Activated naive CD8-positive, alpha-beta T cell treated with anti-CD3 and anti-CD28 coated beads, Interleukin-2, amount 50 U/mL, for 24 hours (primary cell): ENCODE measurements at regions not wholly inside any gene's neighbourhood (a gene's known extent, or its start where the extent isn't known, plus 50 kb on each side); places are given as distances from the start of the nearest gene placed in this dataset.

Source experiments
- ATAC-seq: fragments of 150-1000 bp; cut with Tn5 transposase; one replicate; pipeline ENCODE4 v1.10.0; 2021
- DNase-seq: peaks from one replicate; pipeline ENCODE4 v3.0.0; 2021
- H3K27ac Mint-ChIP-seq: one replicate; pipeline ENCODE4 v1.8.0; 2021; ENCODE audit warnings: mild to moderate bottlenecking, mixed read lengths
- H3K27me3 Mint-ChIP-seq: one replicate; pipeline ENCODE4 v1.8.0; 2021; ENCODE audit warnings: mixed read lengths
- H3K36me3 Mint-ChIP-seq: one replicate; pipeline ENCODE4 v1.8.0; 2021; ENCODE audit warnings: low read depth, mixed read lengths
- H3K4me1 Mint-ChIP-seq: one replicate; pipeline ENCODE4 v1.8.0; 2021; ENCODE audit warnings: mixed read lengths
- H3K4me3 Mint-ChIP-seq: one replicate; pipeline ENCODE4 v1.8.0; 2021; ENCODE audit warnings: mild to moderate bottlenecking, moderate library complexity, mixed read lengths
- H3K9me3 Mint-ChIP-seq: one replicate; pipeline ENCODE4 v1.8.0; 2021; ENCODE audit warnings: mixed read lengths

DNA sequence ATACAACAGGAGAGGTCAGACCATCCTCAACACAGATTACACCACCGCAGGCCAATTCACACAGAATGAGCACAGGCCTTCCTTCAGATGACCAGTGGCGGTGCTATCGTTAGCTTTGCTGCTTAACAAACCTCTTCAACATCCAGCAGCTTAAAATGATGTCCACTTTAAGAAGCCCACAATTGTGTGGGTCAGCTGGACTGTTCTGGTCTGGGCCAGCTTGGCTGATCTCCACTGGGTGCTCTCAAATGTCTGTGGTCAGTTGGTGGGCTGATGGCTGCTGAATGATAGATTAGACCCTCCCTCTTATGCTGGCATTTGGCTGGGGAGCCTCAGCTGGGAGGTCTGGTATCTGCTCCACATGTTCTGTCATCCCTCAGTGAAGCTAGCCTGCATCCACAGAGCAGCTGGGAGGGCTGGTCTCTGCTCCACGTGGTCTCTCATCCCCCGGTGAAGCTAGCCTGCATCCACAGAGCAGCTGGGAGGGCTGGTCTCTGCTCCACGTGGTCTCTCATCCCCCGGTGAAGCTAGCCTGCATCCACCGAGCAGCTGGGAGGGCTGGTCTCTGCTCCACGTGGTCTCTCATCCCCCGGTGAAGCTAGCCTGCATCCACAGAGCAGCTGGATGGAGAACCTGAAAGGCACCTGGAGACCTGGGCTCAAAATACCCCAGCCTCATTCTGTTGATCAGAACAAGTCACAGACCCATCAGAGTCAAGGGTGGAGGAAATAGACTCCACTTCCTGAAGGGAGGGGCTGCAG lies 203.6 kb upstream of the DIO3 start:
- ATAC-seq, result no peak
- peaks cover 13% of the 10 kb centered on the region for H3K9me3 Mint-ChIP-seq
- no peaks in the 10 kb centered on the region for H3K36me3 Mint-ChIP-seq
- no peak for DNase-seq
- H3K4me1 Mint-ChIP-seq, result peaks cover 11% of the 10 kb centered on the region
- H3K27ac Mint-ChIP-seq, result no peak overlapping the region
- H3K4me3 Mint-ChIP-seq, result no peak overlapping the region
- peaks cover 18% of the 10 kb centered on the region for H3K27me3 Mint-ChIP-seq

DNA sequence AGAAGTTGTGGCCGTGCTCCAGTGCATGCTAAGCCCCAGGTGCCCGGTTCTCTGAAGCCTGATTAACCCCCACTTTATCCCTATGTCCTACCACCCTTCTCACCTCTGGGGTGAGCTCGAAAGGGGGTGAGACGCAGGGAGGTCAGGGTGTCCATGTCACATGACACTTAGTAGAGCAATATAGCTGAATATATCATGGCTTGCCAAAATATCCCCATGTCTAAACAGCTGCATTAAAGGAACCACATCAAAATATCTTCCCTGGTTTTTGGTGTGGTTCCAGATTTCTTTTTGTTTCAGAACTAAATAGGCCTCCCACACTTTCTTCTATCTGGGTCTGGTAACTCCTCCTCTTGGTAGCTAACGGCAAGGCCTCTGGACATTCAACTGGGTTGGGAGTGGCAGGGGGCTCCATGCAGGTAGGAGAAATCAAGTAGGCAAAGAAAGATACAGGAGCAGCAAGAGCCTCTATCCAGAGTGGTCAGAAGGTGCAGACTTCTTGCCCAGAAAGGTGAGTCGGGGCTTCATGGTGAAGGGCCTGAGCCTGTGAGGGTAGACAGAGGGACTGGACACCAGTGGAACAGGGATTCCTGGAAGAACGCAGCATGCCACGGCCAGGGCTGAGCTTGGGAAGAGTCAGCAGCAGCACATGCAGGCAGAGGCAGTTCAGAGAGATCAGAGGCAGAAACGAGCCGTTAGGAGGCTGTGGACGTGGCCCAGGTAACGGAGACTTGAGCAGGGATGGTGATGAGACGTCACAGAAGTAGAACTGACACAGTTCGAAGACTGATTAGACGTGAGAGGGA lies 202.8 kb upstream of the DIO3 start:
- ATAC-seq (no peak), DNase-seq (no peak)
- H3K36me3 Mint-ChIP-seq, result no peaks in the 10 kb centered on the region
- H3K27me3 Mint-ChIP-seq, result peaks cover 22% of the 10 kb centered on the region
- no peak overlapping the region for H3K27ac Mint-ChIP-seq
- H3K4me3 Mint-ChIP-seq, result no peak overlapping the region
- H3K4me1 Mint-ChIP-seq, result peaks cover 11% of the 10 kb centered on the region
- peaks cover 13% of the 10 kb centered on the region for H3K9me3 Mint-ChIP-seq

DNA sequence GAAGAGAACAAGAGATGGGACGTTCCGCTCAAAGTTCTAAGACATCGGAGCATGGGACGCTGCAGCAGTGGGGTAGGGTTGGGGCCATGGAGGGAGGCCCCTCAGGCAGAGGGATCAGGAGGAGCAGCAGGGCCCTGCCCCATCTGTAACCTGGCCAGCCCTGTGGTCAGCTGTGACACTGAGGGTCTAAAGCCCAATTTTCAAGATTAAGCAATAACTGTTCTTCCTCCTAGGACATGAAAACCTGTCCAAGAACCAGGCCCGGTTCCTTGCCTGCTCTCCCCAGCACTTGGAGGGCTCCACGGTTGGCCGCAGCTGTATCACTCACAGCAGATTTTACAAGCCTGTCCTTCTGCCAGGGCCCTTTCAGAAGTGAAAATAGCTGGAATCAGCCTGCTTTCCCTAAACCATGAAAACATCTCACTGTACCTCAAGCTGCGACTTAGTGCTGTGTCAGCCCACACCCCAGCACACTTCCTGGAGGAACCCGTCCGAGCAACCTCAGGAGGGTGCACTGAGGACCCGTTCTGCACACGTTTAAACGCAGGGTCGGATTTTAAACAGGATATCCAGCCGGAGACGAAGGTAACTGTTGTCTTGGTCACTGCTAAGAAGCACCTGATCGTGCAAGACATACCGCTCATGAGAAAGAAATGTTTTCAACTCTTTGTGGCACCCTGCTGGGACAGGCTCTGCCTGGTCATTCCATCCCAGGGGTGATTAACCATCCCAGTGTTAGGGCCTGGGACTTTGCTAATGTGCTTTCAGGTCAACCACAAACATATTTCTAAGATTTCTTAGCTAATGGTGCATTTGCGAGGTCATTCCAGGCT lies 201.9 kb upstream of the DIO3 start:
- H3K27me3 Mint-ChIP-seq, result peaks cover 22% of the 10 kb centered on the region
- peaks cover 9% of the 10 kb centered on the region for H3K9me3 Mint-ChIP-seq
- no peak for DNase-seq
- no peak for ATAC-seq
- no peaks in the 10 kb centered on the region for H3K36me3 Mint-ChIP-seq
- no peak overlapping the region for H3K27ac Mint-ChIP-seq
- peaks cover 11% of the 10 kb centered on the region for H3K4me1 Mint-ChIP-seq
- H3K4me3 Mint-ChIP-seq, result no peak overlapping the region

DNA sequence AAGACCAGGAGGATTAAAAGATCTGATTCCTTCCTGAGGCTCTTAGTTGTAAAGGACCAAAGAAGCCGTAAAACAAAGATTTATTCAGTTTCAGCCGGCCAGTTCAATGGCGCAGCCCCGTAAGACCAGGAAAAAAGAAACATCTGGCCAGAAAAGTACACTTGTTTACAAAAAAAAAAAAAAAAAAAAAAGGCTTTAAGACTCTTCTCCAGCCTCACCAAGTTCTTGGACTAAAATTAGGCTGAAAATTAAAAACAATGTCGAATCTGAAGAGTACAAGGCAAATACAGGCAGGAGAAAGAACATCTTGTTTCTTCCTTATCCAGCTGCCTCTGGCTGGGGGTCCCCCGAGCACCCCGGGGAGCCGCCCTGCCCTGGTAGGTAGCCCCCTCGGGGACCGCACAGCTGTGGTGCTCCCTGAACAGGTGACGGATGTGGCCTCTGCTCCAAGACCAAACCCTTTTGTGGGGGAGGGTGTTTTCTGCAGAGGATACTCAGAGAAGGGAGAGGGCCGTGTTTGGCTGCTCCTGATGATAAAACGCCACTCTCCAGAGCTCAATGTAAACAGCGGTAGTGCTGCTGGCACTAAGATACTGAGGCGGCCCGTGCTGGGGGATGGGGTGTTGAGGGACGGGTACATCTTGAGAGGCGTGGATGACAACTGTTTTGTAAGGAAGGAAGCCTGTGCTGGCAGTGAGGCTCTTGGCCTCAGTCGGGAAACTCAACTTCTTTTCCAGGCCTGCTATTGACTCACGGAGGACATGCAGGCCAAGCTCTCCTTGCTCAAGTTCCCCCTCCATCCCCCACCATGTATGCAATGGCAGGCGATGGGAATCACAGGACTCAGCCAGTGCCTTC lies 201.0 kb upstream of the DIO3 start:
- no peak overlapping the region for H3K4me3 Mint-ChIP-seq
- H3K27ac Mint-ChIP-seq, result no peak overlapping the region
- DNase-seq (no peak), ATAC-seq (no peak)
- peaks cover 11% of the 10 kb centered on the region for H3K4me1 Mint-ChIP-seq
- H3K36me3 Mint-ChIP-seq, result no peaks in the 10 kb centered on the region
- H3K27me3 Mint-ChIP-seq, result peaks cover 21% of the 10 kb centered on the region
- peaks cover 4% of the 10 kb centered on the region for H3K9me3 Mint-ChIP-seq

DNA sequence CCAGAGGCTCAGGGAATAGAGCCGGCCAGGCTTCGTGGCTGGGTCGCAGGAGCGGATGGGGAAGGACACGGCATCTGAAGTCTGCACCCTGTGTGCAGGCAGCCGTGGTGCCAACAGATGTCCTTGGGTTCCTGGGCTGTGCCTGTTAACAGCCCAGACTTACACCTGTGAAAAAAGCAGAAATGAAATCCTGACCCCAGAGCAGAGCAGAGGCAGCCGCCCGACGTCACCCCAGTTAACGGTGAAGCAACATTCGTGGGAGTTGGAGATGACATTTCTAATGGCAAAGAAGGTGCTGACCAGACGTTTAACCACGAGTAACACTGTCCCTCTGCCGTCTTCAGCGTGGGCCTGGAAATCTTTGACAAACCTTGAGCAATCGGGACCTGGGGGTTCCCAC lies 200.3 kb upstream of the DIO3 start:
- peaks cover 11% of the 10 kb centered on the region for H3K4me1 Mint-ChIP-seq
- no peak for DNase-seq
- H3K27ac Mint-ChIP-seq, result no peak overlapping the region
- peaks cover 23% of the 10 kb centered on the region for H3K27me3 Mint-ChIP-seq
- no peaks in the 10 kb centered on the region for H3K36me3 Mint-ChIP-seq
- no peak for ATAC-seq
- no peak overlapping the region for H3K4me3 Mint-ChIP-seq
- H3K9me3 Mint-ChIP-seq, result peaks cover 3% of the 10 kb centered on the region

DNA sequence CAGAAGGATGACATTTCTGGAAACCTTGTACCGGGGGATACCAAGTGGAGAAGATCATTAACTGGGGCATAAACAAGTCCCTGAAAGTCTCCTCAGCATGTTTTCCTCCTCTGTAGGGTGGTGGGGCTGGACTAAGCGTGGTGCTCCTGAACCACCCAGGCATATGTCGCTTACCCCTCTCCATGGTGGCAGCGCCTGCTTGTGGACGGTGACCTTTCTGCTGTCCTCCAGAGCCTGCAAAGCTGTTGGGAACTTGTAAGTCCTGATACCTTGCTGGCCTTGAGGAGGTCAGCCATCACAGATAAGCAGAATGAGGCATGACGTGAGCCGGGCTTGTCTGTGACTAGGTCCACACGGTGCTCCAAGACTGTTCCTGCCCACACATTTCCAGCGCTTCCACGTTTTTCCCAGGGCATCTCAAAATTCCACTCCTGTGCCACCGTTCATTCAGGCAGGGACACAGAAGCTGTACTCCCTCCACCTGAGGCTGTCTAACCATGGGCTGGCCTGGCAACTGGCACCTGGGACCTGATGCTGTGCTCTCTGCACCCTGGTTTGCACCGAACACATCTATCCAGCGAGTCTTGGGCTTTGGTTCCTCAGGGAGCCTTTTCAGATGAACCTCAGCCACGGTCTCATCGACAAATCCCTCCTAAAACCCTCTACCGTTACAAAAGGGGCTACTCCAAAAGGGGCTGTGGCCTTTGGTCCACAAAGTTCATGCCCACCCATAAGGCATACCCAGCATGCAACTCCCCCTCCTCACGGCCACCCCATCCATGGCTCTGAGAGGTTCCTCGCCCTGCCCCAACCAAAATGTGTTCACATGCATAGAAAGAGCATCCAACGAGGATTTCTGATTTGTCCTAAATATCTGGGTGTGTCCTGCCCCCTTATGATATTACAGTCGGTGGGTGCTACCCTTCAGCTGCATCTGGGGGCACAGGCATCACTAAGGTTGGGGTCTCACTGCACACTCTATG lies 199.6 kb upstream of the DIO3 start:
- Mint-ChIP-seq H3K27me3 (peaks cover 23% of the 10 kb centered on the region), H3K9me3 (peaks cover 3% of the 10 kb centered on the region), H3K4me3 (no peak overlapping the region), H3K36me3 (no peaks in the 10 kb centered on the region), H3K27ac (no peak overlapping the region), H3K4me1 (peaks cover 11% of the 10 kb centered on the region)
- ATAC-seq (no peak), DNase-seq (no peak)

DNA sequence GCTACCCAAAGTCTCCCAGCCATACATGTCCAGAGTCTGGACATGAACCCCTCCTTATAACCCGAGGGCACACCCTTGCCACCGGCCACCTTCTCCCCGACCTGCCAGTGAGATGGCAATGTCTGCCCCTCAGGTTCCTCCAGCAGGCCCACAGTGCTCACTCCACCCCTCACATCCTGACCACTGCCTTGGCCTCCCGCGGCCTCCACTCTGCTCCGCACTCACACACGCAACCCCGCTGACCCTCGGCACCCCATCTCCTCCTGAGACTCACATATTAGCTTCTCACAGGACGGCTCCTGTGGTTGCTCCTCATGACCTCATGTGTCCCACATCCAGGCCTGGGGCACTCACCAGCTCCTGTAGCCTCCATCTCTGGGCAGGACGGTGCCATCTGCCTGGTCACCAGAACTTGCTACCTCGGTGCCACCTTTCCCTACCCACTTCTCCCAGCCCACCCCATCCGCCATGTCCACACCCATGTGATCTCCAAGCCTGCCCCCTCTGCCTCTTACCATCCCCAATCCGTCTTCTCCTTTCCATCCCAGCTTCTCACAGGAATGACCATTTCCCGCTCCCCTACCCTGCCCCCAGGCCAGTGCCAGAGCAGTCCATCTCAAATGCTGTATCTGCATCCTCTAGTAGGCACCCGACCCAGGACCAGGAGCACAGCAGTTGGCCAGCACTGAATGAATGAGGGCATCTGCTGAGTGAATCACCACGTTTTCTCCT lies 198.6 kb upstream of the DIO3 start:
- peaks cover 23% of the 10 kb centered on the region for H3K27me3 Mint-ChIP-seq
- H3K9me3 Mint-ChIP-seq, result no peaks in the 10 kb centered on the region
- ATAC-seq, result peak; percentile 16
- no peak overlapping the region for H3K4me3 Mint-ChIP-seq
- no peak overlapping the region for H3K27ac Mint-ChIP-seq
- DNase-seq, result no peak
- no peaks in the 10 kb centered on the region for H3K36me3 Mint-ChIP-seq
- H3K4me1 Mint-ChIP-seq, result peaks cover 11% of the 10 kb centered on the region

DNA sequence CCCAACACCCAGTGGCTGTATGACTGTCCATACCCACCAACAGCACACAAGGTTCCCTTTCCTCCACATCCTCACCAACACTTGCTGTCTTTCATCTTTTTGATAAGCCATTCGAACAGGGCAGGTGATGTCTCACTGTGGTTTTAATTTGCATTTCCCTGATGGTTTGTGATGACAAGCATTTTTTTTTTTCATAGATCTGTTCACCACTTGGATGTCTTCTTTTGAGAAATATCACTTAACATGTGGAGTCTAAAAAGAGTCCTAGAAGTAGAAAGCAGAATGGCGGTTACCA lies 198.1 kb upstream of the DIO3 start:
- Mint-ChIP-seq H3K4me3 (no peak overlapping the region), H3K4me1 (peaks cover 11% of the 10 kb centered on the region), H3K36me3 (no peaks in the 10 kb centered on the region), H3K27me3 (peaks cover 23% of the 10 kb centered on the region), H3K9me3 (no peaks in the 10 kb centered on the region), H3K27ac (no peak overlapping the region)
- ATAC-seq, result no peak
- no peak for DNase-seq

DNA sequence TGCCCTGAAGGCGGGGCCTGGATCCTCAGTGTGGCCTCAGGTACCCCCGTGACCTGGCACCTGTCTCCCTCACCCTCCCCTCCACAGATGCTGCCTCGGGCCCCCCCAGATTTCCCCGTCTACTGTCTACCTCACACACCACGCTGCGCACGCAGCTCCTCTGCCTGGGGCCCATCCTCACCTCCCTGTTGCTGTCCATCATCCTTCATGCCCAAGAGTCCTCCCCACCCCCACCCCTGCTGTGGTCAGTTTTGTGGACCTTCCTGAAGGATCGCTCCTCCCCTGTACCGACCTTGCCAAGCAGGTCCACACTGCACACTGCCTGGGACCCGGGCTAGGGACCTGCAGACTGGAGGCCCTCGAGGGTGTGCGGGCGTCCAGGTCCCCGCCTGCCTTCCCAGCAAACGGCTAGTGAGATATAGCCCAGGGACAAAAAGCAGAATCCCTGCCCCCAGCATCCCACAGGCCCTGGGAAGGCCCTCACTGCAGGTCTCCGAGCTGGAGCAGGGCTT lies 197.4 kb upstream of the DIO3 start:
- H3K36me3 Mint-ChIP-seq, result no peaks in the 10 kb centered on the region
- no peak overlapping the region for H3K27ac Mint-ChIP-seq
- no peaks in the 10 kb centered on the region for H3K9me3 Mint-ChIP-seq
- no peak for ATAC-seq
- no peak for DNase-seq
- peaks cover 6% of the 10 kb centered on the region for H3K4me1 Mint-ChIP-seq
- H3K27me3 Mint-ChIP-seq, result peaks cover 21% of the 10 kb centered on the region
- H3K4me3 Mint-ChIP-seq, result no peak overlapping the region

DNA sequence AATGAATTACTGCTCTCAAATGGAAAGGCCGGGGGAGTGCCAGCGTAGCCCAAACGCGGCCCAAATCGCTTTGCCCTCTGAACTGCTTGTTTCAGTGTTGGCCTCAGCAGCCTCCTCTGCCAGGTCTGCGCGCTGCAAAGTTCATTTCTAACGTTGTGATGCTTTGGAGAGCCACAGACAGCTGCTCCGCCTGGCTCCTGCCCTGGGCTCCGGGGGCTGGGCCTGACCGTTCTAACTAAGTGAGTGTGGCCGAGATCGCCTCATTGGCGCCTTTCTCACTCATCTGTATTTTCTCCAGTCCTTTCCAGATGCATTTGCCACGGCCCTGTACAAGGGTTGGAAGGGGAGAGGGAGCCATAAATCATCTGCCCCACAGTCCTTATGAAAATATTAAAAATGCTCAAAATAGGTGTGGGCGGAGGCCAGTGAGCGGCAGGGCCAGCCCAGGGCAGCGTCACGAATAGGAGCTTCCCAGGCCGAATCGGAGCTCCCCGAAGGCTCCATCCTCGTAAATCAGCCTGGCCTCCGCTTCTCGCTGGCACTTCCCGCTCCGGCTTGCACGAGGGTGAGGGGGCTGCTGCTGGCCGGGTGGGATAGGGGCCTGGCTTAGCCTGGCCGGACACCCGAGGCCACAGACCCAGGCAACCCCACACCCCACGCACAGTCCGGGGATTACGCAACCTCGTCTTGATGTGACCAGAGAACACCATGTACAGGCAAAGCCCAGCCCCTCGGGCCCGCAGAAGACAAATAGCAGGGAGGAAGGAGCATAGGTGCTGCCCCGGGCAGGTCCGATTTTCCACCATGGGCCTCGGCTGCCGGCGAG lies 196.6 kb upstream of the DIO3 start:
- Mint-ChIP-seq H3K27me3 (peaks cover 21% of the 10 kb centered on the region), H3K27ac (no peak overlapping the region), H3K4me1 (no peaks in the 10 kb centered on the region), H3K9me3 (no peaks in the 10 kb centered on the region), H3K4me3 (no peak overlapping the region), H3K36me3 (no peaks in the 10 kb centered on the region)
- DNase-seq, result no peak
- no peak for ATAC-seq

DNA sequence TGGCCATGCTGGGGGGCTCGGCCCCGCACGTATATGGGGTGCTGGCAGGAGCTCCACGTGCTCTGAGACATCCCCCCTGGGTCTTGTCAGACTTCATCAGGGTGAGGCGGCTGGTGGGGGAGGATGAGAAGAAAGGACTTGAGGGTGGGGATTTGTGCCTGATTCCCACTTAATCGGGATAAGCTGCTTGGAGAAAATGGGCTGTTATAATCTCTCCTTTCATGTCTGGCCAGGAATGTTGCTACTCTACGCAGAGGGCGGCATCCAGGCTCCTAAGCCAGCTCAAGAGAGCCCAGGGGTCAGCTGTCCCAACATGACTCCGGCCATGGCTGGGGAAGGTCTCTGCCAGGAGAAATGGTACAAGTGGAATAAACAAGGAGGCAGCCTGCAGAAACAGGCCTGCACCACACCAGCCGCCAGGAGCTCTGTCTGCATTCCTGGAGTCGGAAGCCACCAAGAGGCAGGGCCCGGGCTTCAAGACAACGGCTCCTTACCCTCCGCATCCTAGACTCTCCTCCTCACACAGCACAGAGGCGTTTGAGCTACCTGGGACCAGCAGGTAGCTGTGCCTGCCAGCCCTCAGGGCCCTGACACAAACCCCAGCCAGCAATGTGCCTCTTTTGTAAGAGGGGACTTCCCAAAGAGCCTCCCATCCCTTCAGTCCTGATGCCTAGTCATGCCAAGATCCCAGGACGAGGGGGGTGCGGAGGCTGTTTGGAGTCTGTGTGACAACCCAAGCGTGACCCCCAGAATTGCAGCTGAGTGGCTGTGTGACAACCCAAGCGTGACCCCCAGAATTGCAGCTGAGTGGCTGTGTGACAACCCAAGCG lies 195.8 kb upstream of the DIO3 start:
- DNase-seq (no peak), ATAC-seq (no peak)
- no peaks in the 10 kb centered on the region for H3K36me3 Mint-ChIP-seq
- no peak overlapping the region for H3K4me3 Mint-ChIP-seq
- H3K4me1 Mint-ChIP-seq, result no peaks in the 10 kb centered on the region
- peaks cover 19% of the 10 kb centered on the region for H3K27me3 Mint-ChIP-seq
- H3K27ac Mint-ChIP-seq, result no peak overlapping the region
- H3K9me3 Mint-ChIP-seq, result no peaks in the 10 kb centered on the region
